A549 (cell line): ENCODE measurements at regions not wholly inside any gene's neighbourhood (a gene's known extent, or its start where the extent isn't known, plus 50 kb on each side); places are given as distances from the start of the nearest gene placed in this dataset.

Experiments used
- ATAC-seq, 2 experiments: fragments of 200-7000 bp in 1 of 2; fragments of >200 bp in 1 of 2; cut with Nextera tagmentation in 1 of 2; cut with Tn5 transposase in 1 of 2; 3 replicates each; pipeline versions ENCODE4 v1.8.0 to v1.9.1; 2018 to 2020; ENCODE audit warnings: mild to moderate bottlenecking in 1 of 2, moderate library complexity in 1 of 2
- CTCF ChIA-PET: fragments of 300-600 bp; sonication (Branson Sonifier 250); formaldehyde crosslinking; extraction: SDS; loops from one replicate; lab custom pipeline; 2021; ENCODE audit warnings: antibody characterized with exemption, inconsistent platforms; lab: Yijun Ruan, JAX
- POLR2A ChIA-PET: fragments of 350-600 bp; formaldehyde crosslinking; extraction: SDS; loops from one replicate; lab custom pipeline; 2021; ENCODE audit warnings: antibody characterized with exemption, inconsistent platforms; lab: Yijun Ruan, JAX
- DNase-seq, 2 experiments: peaks; one replicate each; pipeline versions ENCODE4 v3.0.0 to v3.0.0-alpha.2; 2011 to 2016; ENCODE audit warnings: low read depth in 1 of 2, low spot score in 1 of 2
- FAIRE-seq: peaks from 2 replicates; lab custom pipeline; 2011; peaks lifted over from hg19 to GRCh38; lab: Jason Lieb, UNC
- H3K27ac ChIP-seq, 2 experiments: fragments of >200 bp; sonication (Bioruptor Twin); formaldehyde crosslinking; 3 replicates each; pipeline ENCODE4 v1.5.1; 2016 to 2017
- H3K4me1 ChIP-seq: fragments of >200 bp; sonication (Bioruptor Twin); formaldehyde crosslinking; 3 replicates; pipeline ENCODE4 v1.6.1; 2016
- H3K4me2 ChIP-seq: fragments of >200 bp; sonication (Bioruptor Twin); formaldehyde crosslinking; 3 replicates; pipeline ENCODE4 v1.6.1; 2016
- H3K4me3 ChIP-seq: fragments of >200 bp; sonication (Bioruptor Twin); formaldehyde crosslinking; 3 replicates; pipeline ENCODE4 v1.5.1; 2016
- H3K9me3 ChIP-seq: fragments of >200 bp; sonication (Bioruptor Twin); formaldehyde crosslinking; 3 replicates; pipeline ENCODE4 v1.6.1; 2016
- CBX2 ChIP-seq: fragments of 200-600 bp; sonication (generic); IDR thresholded peaks from 2 replicates; pipeline ENCODE4 v1.6.1; 2016; ENCODE audit warnings: low read depth, mild to moderate bottlenecking, borderline replicate concordance
- CBX8 ChIP-seq: fragments of 200-600 bp; sonication (generic); IDR thresholded peaks from 2 replicates; pipeline ENCODE4 v1.6.1; 2016
- EHMT2 ChIP-seq: fragments of 200-600 bp; sonication (generic); IDR thresholded peaks from 2 replicates; pipeline ENCODE4 v1.6.1; 2016; ENCODE audit warnings: antibody characterized with exemption, low read depth, mild to moderate bottlenecking, moderate library complexity
- EP300 ChIP-seq, 2 experiments: fragments of >200 bp; sonication (Bioruptor Twin); formaldehyde crosslinking; IDR thresholded peaks; 2 replicates in 1 of 2; 3 replicates in 1 of 2; pipeline ENCODE4 v1.6.1; 2016 to 2017
- HDAC2 ChIP-seq: fragments of 200-600 bp; sonication (generic); IDR thresholded peaks from 2 replicates; pipeline ENCODE4 v1.6.1; 2016
- HEYL ChIP-seq: fragments of 250-450 bp; sonication (Bioruptor Pico); IDR thresholded peaks from 2 replicates; pipeline ENCODE4 v1.8.0; 2021; ENCODE audit warnings: mild to moderate bottlenecking, moderate library complexity
- HOXA7 ChIP-seq: fragments of 250-450 bp; sonication (Bioruptor Pico); IDR thresholded peaks from 2 replicates; pipeline ENCODE4 v1.5.0; 2020; ENCODE audit warnings: mild to moderate bottlenecking, moderate library complexity
- HOXB5 ChIP-seq: fragments of 250-450 bp; sonication (Bioruptor Pico); IDR thresholded peaks from 2 replicates; pipeline ENCODE4 v1.5.0; 2020; ENCODE audit warnings: mild to moderate bottlenecking, moderate library complexity
- MAFK ChIP-seq: fragments of 450-650 bp; IDR thresholded peaks from 2 replicates; pipeline ENCODE4 v1.6.1; 2014; ENCODE audit not compliant: partially characterized antibody
- NFE2L2 ChIP-seq: fragments of 150-350 bp; conservative IDR thresholded peaks from 2 replicates; pipeline ENCODE4 v1.6.1; 2014; ENCODE audit warnings: low read length
- RAD21 ChIP-seq, 2 experiments: fragments of >200 bp in 1 of 2; sonication (Bioruptor Twin) in 1 of 2; formaldehyde crosslinking in 1 of 2; IDR thresholded peaks in 1 of 2; conservative IDR thresholded peaks in 1 of 2; 2 replicates in 1 of 2; 3 replicates in 1 of 2; pipeline ENCODE4 v1.6.1; 2012 to 2018; ENCODE audit warnings: inconsistent platforms in 1 of 2
- SREBF2 ChIP-seq: fragments of 450-650 bp; IDR thresholded peaks from 2 replicates; pipeline ENCODE4 v1.6.1; 2014; ENCODE audit warnings: mild to moderate bottlenecking, moderate library complexity
- TP53 ChIP-seq: fragments of 250-450 bp; sonication (Bioruptor Pico); IDR thresholded peaks from 2 replicates; pipeline ENCODE4 v1.5.0; 2021; ENCODE audit warnings: mild to moderate bottlenecking, moderate library complexity
- ZC3H11A ChIP-seq: fragments of 450-650 bp; IDR thresholded peaks from 2 replicates; pipeline ENCODE4 v1.6.1; 2014; ENCODE audit warnings: antibody characterized with exemption, mild to moderate bottlenecking
- ZFP36 ChIP-seq: fragments of 450-650 bp; IDR thresholded peaks from 2 replicates; pipeline ENCODE4 v1.6.1; 2014; ENCODE audit warnings: borderline replicate concordance; ENCODE audit not compliant: partially characterized antibody
- WGBS: methylation state at CpG from one replicate; pipeline ENCODE4 v1.1.6; 2017; ENCODE audit errors: missing lambda C conversion rate; 5-methylcytosine and 5-hydroxymethylcytosine counted together
- TF ChIP-seq, protein P1 (sequence below): fragments of >200 bp; sonication (Bioruptor Twin); formaldehyde crosslinking; IDR thresholded peaks from 3 replicates; pipeline ENCODE4 v1.6.1; 2016
- TF ChIP-seq, protein P2 (sequence below): fragments of 250-450 bp; sonication (Bioruptor Pico); IDR thresholded peaks from 2 replicates; pipeline ENCODE4 v1.5.0; 2021; ENCODE audit warnings: mild to moderate bottlenecking, moderate library complexity, borderline replicate concordance
- TF ChIP-seq, protein P3 (sequence below): fragments of >200 bp; sonication (Bioruptor Twin); formaldehyde crosslinking; IDR thresholded peaks from 2 replicates; pipeline ENCODE4 v1.6.1; 2016
- TF ChIP-seq, protein P4 (sequence below): fragments of 250-450 bp; sonication (Bioruptor Pico); IDR thresholded peaks from 2 replicates; pipeline ENCODE4 v1.5.0; 2020; ENCODE audit warnings: low read depth, mild to moderate bottlenecking, moderate library complexity

DNA sequence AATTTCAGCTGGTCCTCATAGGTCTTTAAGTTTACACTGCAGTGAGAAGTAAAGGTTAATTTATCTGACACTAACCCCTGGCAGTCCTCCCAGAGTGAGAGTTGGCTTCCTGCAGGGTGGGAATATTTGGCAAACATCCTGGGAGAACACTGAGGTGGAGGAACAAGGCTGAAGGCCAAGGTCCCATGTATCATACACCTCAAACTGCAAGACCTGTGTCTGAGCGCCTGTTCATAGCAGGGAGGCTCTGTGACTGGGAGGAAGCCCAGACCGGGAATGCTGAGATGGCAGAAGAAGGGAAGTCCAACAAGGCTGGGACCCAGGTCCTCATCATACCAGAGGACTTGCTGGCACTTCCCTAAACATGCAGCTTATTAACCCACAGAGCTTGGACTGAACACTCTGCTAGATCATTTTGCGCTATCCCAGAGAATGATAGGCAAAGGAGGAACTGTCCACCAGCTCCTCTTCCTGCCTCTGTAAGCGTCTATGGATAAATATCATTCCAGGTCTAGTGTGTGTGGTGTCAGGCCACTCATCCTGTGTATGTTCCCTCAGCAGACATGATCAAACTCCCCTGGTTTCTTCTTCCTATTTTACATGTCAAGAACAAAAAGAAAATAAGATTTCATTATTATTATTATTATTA lies 199.6 kb upstream of the CNOT2 start:
- no peak; a peak in 1 of 6 replicates for ATAC-seq
- no peaks in the 10 kb centered on the region for H3K9me3 ChIP-seq
- no peak overlapping the region for H3K4me3 ChIP-seq
- ChIA-PET POLR2A (no interaction called here), CTCF (interaction anchor here (0.7 kb wide), 1 partner anchor 14 kb away, joined by 3 read pairs; no protein-coding TSS in a partner anchor)
- no peak overlapping the region for H3K4me2 ChIP-seq
- no peak for DNase-seq
- H3K4me1 ChIP-seq, result peaks cover 12% of the 10 kb centered on the region; the same call in 2 of the 3 replicates
- WGBS, result 67% methylated on average over 4 of the region's 4 CpGs
- FAIRE-seq, result no peak
- TF ChIP-seq, protein P1, sequence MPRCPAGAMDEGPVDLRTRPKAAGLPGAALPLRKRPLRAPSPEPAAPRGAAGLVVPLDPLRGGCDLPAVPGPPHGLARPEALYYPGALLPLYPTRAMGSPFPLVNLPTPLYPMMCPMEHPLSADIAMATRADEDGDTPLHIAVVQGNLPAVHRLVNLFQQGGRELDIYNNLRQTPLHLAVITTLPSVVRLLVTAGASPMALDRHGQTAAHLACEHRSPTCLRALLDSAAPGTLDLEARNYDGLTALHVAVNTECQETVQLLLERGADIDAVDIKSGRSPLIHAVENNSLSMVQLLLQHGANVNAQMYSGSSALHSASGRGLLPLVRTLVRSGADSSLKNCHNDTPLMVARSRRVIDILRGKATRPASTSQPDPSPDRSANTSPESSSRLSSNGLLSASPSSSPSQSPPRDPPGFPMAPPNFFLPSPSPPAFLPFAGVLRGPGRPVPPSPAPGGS, result no peak
- TF ChIP-seq CBX8 (no peak), EP300 (IDR thresholded peaks at IDR 0.05) (no peak), TP53 (CRISPR knock-in tag) (no peak), MAFK (no peak)
- TF ChIP-seq, protein P2, sequence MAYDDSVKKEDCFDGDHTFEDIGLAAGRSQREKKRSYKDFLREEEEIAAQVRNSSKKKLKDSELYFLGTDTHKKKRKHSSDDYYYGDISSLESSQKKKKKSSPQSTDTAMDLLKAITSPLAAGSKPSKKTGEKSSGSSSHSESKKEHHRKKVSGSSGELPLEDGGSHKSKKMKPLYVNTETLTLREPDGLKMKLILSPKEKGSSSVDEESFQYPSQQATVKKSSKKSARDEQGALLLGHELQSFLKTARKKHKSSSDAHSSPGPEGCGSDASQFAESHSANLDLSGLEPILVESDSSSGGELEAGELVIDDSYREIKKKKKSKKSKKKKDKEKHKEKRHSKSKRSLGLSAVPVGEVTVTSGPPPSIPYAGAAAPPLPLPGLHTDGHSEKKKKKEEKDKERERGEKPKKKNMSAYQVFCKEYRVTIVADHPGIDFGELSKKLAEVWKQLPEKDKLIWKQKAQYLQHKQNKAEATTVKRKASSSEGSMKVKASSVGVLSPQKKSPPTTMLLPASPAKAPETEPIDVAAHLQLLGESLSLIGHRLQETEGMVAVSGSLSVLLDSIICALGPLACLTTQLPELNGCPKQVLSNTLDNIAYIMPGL (CRISPR knock-in tag), result no peak
- no peak overlapping the region for H3K27ac ChIP-seq

DNA sequence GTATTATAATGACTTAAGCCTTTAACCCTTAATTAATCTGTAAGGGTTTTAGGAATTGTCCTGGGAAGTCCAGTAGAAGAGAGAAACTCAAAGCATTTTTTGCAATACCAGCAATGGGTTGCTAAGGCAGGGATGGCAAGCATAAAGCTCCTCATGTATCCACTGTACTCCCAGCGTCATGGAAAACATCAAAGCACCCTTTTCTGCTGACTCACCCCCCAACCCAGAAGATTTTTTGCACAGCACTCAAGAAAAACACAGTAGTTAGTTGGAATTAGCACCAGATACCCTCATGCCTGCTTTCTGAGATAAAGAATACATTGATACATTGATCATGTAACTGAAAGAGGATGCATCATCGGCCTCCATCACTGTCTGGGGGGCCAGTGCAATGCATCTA lies 199.1 kb upstream of the CNOT2 start:
- TF ChIP-seq NFE2L2 (0 out of 2 replicates have a peak, but pooled peaks have one; percentile 24), HEYL (CRISPR knock-in tag) (no peak), EHMT2 (no peak), MAFK (peak; percentile 43)
- DNase-seq (no peak), ATAC-seq (no peak), FAIRE-seq (no peak)
- Histone ChIP-seq H3K4me2 (no peak overlapping the region), H3K4me1 (peaks cover 12% of the 10 kb centered on the region; the same call in 2 of the 3 replicates), H3K27ac (no peak overlapping the region), H3K9me3 (no peaks in the 10 kb centered on the region), H3K4me3 (no peak overlapping the region)
- 55% methylated on average over 2 of the region's 2 CpGs for WGBS
- ChIA-PET CTCF (interaction anchor here (0.7 to 1.2 kb wide), 2 partner anchors 14 to 143 kb away, joined by 3 read pairs; no protein-coding TSS in a partner anchor), POLR2A (no interaction called here)

DNA sequence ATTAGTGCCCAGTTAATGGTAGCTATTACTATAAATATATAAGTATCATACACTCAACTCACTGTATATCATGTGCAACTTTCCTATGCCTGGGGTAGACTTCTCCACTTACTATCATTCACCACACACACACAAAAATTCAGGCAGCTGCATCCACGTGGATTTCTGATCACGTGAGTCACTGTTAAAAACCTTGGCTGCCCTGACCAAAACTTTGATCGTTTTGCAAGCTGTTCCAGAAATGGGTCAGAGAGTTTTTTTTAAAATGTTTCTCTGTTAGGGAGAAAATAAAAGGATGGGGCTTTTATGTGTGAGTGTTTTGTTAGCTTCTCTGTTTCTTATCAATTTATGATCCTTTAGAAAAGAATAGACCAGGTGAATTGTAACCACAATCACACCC lies 198.2 kb upstream of the CNOT2 start:
- Histone ChIP-seq H3K4me2 (peak overlapping the region; percentile 7; the same call in 1 of the 3 replicates), H3K27ac (no peak overlapping the region), H3K9me3 (no peaks in the 10 kb centered on the region), H3K4me3 (no peak overlapping the region)
- WGBS, result 7% methylated on average over 3 of the region's 3 CpGs
- CTCF ChIA-PET, result interaction anchor here (1.2 kb wide), 1 partner anchor 144 kb away, joined by 3 read pairs; no protein-coding TSS in a partner anchor
- ATAC-seq (no peak), FAIRE-seq (no peak), DNase-seq (no peak)
- POLR2A ChIA-PET, result no interaction called here
- no peak for TF ChIP-seq HOXA7 (CRISPR knock-in tag)
- TF ChIP-seq, all 56 proteins: peak for 0
- peaks cover 12% of the 10 kb centered on the region; the same call in 2 of the 3 replicates for H3K4me1 ChIP-seq

DNA sequence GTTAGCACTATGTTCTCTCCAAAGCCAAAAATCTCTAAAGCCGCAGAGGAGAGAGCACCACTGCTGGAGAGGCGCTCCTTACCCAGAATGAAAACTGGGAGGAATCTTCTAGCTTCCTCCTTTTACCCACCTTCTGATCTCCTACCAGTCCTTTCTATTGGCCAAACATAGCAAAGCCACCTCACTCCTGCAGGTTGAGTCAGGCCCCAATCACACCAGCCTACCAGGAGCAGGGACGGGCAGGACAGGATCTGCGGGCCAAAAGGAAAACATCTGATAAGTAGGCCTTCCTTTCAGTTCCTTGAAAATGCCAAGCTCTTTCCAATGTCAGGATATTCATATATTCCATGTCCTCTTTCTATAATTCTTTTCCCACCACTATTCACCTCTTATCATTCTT lies 197.7 kb upstream of the CNOT2 start:
- FAIRE-seq (no peak), ATAC-seq (no peak), DNase-seq (no peak)
- H3K4me2 ChIP-seq, result no peak overlapping the region; the same call in 2 of the 3 replicates
- ChIA-PET POLR2A (no interaction called here), CTCF (no interaction called here)
- H3K27ac ChIP-seq, result no peak overlapping the region
- no peaks in the 10 kb centered on the region for H3K9me3 ChIP-seq
- no peak for TF ChIP-seq EHMT2
- no peak for TF ChIP-seq ZFP36
- TF ChIP-seq, protein P1, result no peak
- no peak for TF ChIP-seq CBX8
- TF ChIP-seq CBX2, result no peak
- no peak for TF ChIP-seq HOXB5 (CRISPR knock-in tag)
- no peak for TF ChIP-seq HDAC2
- TF ChIP-seq RAD21 (conservative IDR thresholded peaks at IDR 0.05 in 1 of 2, IDR thresholded peaks at IDR 0.05 in 1 of 2), result no peak
- no peak for TF ChIP-seq SREBF2
- TF ChIP-seq, protein P2 (CRISPR knock-in tag), result no peak
- TF ChIP-seq ZC3H11A, result no peak
- TF ChIP-seq, protein P3, sequence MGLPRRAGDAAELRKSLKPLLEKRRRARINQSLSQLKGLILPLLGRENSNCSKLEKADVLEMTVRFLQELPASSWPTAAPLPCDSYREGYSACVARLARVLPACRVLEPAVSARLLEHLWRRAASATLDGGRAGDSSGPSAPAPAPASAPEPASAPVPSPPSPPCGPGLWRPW, result no peak
- TF ChIP-seq, protein P4, sequence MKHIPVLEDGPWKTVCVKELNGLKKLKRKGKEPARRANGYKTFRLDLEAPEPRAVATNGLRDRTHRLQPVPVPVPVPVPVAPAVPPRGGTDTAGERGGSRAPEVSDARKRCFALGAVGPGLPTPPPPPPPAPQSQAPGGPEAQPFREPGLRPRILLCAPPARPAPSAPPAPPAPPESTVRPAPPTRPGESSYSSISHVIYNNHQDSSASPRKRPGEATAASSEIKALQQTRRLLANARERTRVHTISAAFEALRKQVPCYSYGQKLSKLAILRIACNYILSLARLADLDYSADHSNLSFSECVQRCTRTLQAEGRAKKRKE, result no peak
- peaks cover 12% of the 10 kb centered on the region; the same call in 2 of the 3 replicates for H3K4me1 ChIP-seq
- WGBS, result 57% methylated on average over 4 of the region's 4 CpGs
- no peak overlapping the region for H3K4me3 ChIP-seq
